HUES6 (cell line): ENCODE measurements at regions not wholly inside any gene's neighbourhood (a gene's known extent, or its start where the extent isn't known, plus 50 kb on each side); places are given as distances from the start of the nearest gene placed in this dataset.

Experiments used
- H3K27ac ChIP-seq: 2 replicates; pipeline ENCODE4 v1.7.0; 2013; ENCODE audit warnings: low read depth, mild to moderate bottlenecking, low read length, inconsistent platforms
- H3K27me3 ChIP-seq: 2 replicates; pipeline ENCODE4 v1.6.1; 2013; ENCODE audit warnings: low read length; ENCODE audit not compliant: control insufficient read depth, insufficient read depth
- H3K36me3 ChIP-seq: 2 replicates; pipeline ENCODE4 v1.6.1; 2013; ENCODE audit warnings: low read length; ENCODE audit not compliant: control insufficient read depth, insufficient read depth
- H3K4me1 ChIP-seq: 2 replicates; pipeline ENCODE4 v1.6.1; 2013; ENCODE audit warnings: low read length; ENCODE audit not compliant: control insufficient read depth, insufficient read depth
- H3K4me3 ChIP-seq: 2 replicates; pipeline ENCODE4 v1.5.1; 2013; ENCODE audit warnings: low read depth, low read length
- H3K9ac ChIP-seq: one replicate; pipeline ENCODE4 v1.6.1; 2013; ENCODE audit warnings: mild to moderate bottlenecking, low read length
- H3K9me3 ChIP-seq: 2 replicates; pipeline ENCODE4 v1.6.1; 2013; ENCODE audit warnings: low read depth, low read length; ENCODE audit not compliant: control insufficient read depth, insufficient read depth

DNA sequence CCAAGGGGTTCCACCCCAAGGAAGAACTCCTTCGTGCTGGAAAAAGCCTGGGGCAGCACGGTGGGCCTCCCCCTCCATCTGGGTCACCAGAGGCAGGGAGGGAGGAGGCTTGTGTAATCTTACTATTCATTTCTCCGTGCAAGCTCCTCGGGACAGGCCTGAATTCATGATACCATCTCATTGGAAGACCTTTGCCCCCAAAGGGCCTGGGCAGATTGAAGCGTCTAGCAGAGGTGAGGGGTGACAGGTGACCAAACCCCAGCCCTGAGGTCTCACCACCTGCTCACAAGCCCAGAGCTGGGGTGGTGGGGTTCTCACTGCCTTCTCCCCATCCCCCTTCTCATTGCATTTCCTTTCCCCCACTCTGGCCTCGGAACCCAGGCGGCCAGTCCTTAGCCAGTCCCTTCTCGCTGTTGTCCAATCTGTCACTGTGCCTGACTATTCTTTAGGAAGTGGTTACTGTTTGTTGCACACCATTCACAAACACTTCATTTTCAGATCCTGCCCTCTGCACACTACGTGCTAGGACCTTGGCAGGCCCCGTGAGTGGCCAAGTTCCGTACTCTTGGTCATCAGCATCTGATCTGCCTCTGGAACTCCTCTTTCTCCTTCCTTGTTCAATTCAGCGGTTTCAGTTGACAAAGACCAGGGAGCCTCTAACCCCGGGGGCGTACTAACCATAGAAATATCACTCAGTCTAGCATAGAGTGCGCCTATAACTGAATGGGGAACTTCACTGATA lies 137.1 kb downstream of the LY86 start:
- no peaks in the 10 kb centered on the region for H3K36me3 ChIP-seq
- peaks cover 33% of the 10 kb centered on the region for H3K4me1 ChIP-seq
- no peaks in the 10 kb centered on the region for H3K27me3 ChIP-seq
- peak overlapping the region; percentile 66 for H3K9ac ChIP-seq
- peak overlapping the region; percentile 43 for H3K4me3 ChIP-seq
- H3K9me3 ChIP-seq: no peaks in the 10 kb centered on the region
- no peak overlapping the region for H3K27ac ChIP-seq

DNA sequence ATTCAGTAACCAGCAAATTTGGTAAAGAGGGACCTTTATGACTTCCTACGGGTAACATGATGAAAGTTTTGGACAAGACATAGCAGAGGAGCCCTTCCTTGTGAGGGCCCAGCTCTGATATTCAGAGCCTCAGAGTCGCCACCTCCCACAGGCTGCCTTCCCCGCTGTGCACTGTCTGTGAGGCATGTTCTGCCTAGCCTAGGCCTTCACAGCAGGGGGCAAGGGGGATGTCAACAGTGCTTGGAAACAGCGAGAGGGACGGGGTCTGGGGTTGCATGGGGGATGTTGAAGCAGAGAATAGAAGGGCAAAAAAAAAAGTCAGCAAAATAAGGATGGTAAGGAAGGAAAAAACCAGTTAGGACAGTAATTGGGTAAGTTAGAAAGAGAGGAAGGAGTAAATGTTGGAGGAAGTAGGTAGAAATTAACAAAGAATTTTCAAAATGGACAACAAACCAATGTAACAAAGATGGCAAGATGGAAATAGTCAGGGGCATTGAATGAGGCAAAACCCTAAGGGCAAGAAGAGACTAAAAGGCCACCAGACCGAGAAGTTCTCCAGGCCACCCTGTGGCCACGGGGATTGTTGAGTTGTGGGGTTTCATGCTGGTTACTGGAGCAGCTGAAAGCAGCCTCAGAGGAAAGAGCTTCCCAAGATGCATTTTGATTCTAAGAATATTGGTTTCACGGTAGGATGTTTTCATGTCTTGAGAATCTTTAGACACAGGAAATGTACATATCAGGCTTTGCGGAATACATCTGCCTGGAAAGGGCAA lies 139.8 kb downstream of the LY86 start:
- Histone ChIP-seq H3K9me3 (no peaks in the 10 kb centered on the region), H3K4me1 (peaks cover 33% of the 10 kb centered on the region), H3K27ac (no peak overlapping the region), H3K4me3 (no peak overlapping the region), H3K36me3 (no peaks in the 10 kb centered on the region), H3K9ac (no peak overlapping the region), H3K27me3 (no peaks in the 10 kb centered on the region)

DNA sequence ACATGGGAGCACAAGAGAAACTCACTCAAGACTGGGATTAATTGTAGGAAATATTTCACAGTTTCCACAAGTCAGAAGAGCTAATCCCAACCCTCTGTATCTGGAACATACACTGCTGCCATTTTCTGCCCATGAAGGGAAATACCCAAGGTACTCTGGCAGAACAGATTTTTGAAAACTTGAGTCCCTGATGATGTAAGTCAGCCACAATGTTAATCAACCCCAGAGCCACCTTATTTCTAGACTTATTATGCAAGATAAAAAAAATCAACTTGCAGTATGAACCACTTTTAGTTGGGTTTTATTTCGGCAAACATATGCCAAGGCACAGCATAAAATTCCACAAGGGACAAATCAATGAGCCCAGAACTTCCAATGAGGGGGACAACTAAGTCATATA lies 141.5 kb downstream of the LY86 start:
- Histone ChIP-seq H3K4me1 (peaks cover 17% of the 10 kb centered on the region), H3K36me3 (no peaks in the 10 kb centered on the region), H3K27ac (no peak overlapping the region), H3K27me3 (no peaks in the 10 kb centered on the region), H3K9me3 (no peaks in the 10 kb centered on the region), H3K4me3 (no peak overlapping the region), H3K9ac (no peak overlapping the region)

DNA sequence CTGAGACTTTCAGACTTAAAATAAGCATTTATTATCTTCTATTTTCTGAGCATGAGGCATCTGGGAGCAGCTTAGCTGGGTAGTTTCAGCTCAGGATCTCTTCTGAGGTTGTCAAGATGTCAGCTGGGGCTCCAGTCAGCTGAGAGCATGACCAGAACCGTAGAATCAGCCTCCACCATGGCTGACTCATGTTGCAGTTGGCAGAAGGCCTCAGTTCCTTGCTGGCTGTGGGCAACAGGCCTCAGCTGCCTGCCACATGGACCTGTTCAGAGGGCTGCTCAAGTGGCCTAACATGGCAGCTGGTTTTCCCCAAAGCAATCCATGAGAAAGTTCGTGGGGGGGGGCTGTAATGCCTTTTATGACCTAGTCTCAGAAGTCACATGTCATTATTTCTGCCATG lies 142.3 kb downstream of the LY86 start:
- no peak overlapping the region for H3K9ac ChIP-seq
- H3K9me3 ChIP-seq: no peaks in the 10 kb centered on the region
- no peaks in the 10 kb centered on the region for H3K36me3 ChIP-seq
- H3K27ac ChIP-seq: no peak overlapping the region
- peaks cover 9% of the 10 kb centered on the region for H3K4me1 ChIP-seq
- H3K27me3 ChIP-seq: no peaks in the 10 kb centered on the region
- no peak overlapping the region for H3K4me3 ChIP-seq

DNA sequence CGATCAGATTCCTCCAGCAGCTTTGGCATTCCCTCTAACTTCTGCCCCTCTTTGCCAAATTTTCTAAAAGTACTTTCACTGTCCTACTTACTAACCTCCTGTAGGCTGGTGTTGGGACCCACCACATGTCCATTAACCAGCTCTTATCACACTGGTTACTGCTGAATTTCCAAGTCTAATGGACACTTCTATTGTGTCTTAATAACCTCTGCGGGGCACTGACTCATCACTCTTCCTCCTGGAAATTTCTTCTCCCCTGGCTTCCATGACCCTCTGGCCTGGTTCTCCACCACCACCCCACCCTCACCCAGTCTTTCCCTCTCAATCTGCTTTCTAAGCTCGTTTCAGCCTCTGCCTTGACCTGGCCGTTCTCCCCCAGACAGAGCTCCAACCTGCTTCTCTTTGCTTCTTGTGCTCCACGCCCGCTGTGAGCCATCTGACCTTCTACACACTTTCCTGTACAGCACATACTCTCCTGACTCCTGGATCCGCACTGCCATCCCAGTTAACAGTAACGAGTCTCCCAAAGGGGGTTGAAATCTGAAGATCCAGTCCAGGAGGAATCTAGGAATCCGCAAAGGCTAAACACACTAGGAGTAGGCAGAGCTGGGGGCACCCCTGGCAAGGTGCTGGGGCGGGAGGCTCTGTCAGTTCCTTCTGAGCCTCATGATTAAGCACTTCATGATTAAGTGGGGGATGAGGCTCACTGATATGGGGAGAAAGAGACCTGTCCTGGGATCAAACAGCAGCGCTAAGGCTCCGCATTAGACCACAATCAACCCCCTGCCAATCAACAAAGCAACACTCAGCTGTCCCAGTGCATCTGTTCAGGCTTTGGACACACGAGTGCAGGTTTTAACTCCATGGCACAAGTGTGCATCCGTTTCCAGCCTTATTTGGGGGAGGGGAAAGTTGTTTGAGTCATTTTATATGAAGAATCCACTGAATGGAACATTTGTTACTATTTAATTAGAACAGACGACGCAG lies 146.3 kb downstream of the LY86 start:
- Histone ChIP-seq H3K9me3 (no peaks in the 10 kb centered on the region), H3K4me3 (no peak overlapping the region), H3K9ac (no peak overlapping the region), H3K27ac (no peak overlapping the region), H3K4me1 (peaks cover 11% of the 10 kb centered on the region), H3K36me3 (no peaks in the 10 kb centered on the region), H3K27me3 (no peaks in the 10 kb centered on the region)

DNA sequence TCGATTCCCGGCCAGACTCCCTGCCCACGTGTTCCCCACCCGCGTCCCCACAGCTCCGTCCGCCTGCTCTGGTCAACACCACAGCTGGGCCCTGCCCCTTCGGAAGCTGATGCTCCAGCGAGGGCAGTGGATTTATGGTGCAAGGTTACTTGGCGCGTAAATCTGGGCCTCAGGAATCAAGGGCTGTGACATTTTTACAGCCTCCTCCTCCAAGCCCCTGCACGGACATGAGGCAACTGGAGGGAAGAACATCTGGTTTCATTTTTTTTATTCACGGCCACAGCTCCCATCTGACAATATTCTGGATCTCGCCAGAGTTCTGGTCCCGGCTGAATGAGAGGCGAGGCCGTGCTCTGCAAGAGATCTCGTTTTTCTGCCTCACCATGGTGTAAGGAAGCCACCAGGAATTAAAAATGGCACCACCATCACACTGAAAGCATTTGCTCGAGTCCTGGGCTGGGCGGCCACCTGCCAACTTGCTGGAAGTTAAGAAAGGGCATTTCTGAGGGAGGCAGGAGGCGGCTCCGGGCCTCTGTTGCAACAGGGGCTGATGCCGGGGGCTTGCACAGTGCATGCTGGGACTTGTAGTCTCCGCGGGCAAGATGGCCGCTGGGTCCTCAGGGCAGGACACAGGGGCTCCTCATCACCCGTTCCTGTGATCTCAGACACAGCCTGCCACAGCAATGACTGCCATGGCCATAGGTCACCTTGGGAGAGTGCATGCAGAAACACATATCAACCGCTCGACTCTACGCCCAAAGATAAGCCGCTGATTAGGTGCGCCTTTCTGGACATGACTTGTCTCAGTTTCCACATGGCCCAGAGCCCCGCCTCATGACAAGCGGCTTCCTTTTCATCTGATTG lies 148.5 kb downstream of the LY86 start:
- H3K4me3 ChIP-seq: 0 out of 2 replicates have a peak overlapping the region, but pooled peaks have one; percentile 7
- no peak overlapping the region for H3K9ac ChIP-seq
- peaks cover 19% of the 10 kb centered on the region for H3K4me1 ChIP-seq
- no peaks in the 10 kb centered on the region for H3K36me3 ChIP-seq
- no peaks in the 10 kb centered on the region for H3K27me3 ChIP-seq
- no peak overlapping the region for H3K27ac ChIP-seq
- H3K9me3 ChIP-seq: no peaks in the 10 kb centered on the region

DNA sequence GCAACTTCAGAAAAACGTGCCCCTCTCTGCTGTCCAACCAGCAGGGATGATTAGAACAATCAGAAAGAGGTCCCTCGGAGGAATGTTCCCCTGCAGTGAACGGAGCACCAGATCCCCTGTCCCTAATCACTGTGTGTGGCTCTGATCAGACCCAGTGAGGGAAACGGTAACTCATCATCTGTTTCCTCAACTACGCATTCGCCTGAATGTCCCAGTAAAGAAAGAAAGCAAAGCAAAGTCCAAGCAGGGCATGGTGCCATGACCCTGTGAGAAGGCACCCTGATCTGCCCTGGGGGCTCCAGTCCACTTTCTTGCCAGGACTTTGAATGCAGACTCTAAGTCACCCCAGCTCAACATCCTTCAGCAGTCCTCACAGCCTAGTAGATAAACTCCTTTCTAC lies 149.2 kb downstream of the LY86 start:
- no peaks in the 10 kb centered on the region for H3K36me3 ChIP-seq

DNA sequence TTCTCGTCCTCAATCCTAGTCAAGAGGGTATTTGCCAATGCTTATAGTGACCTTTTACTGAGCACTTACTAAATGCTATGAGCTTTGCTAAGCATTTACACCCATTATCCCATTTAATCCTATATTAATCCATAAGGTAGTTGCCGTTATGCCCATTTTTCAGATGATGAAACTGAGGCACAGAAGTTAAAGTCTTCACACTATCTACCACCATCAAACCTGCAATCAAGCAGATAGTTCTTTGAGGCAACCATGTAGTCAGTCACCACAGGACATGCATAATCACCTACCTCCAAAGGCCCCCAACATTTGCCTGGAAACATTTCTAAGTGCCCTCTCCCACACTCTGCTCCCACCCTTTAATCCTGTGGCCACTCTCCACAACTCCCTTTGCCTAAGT lies 149.6 kb downstream of the LY86 start:
- Histone ChIP-seq H3K36me3 (no peaks in the 10 kb centered on the region), H3K27me3 (no peaks in the 10 kb centered on the region), H3K9ac (no peak overlapping the region), H3K27ac (no peak overlapping the region), H3K4me3 (no peak overlapping the region), H3K4me1 (peaks cover 26% of the 10 kb centered on the region), H3K9me3 (no peaks in the 10 kb centered on the region)

More for the DNA sequence above, 149.2 kb downstream of the LY86 start:
- H3K27ac ChIP-seq: no peak overlapping the region
- H3K9me3 ChIP-seq: no peaks in the 10 kb centered on the region
- peaks cover 22% of the 10 kb centered on the region for H3K4me1 ChIP-seq
- no peak overlapping the region for H3K4me3 ChIP-seq
- H3K9ac ChIP-seq: no peak overlapping the region
- no peaks in the 10 kb centered on the region for H3K27me3 ChIP-seq

DNA sequence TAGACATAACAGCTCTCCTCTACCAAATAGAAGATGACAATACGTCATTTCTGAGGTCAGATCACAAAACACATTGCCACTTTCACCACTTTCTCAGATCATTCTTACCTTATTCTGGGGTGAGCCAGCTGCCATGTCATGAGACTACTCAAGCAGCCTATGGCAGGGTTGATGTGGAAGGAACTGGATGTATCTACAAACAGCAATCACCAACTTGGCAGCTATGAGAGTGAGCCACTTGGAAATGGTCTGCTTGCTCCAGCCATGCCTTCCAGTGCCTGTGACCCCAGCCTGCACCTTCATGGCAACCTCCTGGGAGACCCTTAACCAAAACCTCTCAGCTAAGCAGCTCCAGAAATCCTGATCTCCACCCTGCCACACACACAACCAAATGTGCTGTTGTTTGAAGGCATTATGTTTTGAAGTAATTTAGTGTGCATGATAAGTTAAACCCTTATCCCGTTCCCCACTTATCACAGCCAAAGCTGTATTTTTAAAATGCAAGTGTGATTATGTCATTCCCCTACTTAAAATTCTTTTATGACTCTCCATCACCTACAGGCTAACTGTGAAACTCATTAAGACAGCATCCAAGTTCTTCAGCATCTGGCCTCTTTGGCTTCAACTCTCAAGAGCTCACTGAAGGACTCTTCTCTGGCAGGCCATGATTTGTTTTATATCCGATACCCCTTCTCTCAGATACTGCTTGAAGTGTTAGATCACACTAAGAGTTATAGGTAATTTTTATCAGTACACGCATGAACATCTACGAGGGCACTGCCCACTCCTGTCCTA lies 150.6 kb downstream of the LY86 start:
- Histone ChIP-seq H3K4me1 (peaks cover 29% of the 10 kb centered on the region), H3K27me3 (no peaks in the 10 kb centered on the region; the same call in 1 of the 2 replicates), H3K9me3 (no peaks in the 10 kb centered on the region), H3K4me3 (no peak overlapping the region), H3K36me3 (no peaks in the 10 kb centered on the region), H3K27ac (no peak overlapping the region), H3K9ac (no peak overlapping the region)
